ENCODE measurements at regions not wholly inside any gene's neighbourhood (a gene's known extent, or its start where the extent isn't known, plus 50 kb on each side); places are given as distances from the start of the nearest gene placed in this dataset.
"Not testable (repeated sequence)": the region's sequence is repeated elsewhere in the genome, so short reads cannot be mapped to it uniquely, and the experiment has no call there.

DNA sequence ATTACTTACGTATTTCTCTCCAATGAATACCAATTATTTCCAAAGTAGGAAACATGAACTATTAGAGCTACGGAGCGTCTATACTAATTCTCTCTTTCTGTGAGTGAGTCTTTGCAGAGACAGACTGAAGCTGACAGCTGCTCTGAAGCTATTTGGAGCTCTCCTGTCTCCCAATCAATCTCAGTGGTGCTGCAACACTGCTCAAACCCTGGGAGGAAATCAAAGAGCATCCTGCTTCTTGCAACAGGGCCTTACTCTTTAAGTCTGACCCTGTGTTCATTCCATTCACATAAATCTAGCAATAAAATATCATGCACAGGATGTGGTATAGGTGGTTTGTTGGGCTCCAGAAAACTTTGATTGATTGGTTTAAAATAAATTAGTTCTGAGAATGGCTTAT lies 685.7 kb upstream of the IGFBP3 start:
- no peak for DNase-seq

GRCh38 chr7:46604241-46604661 lies 683.2 kb upstream of the IGFBP3 start:
- DNase-seq: no peak

DNA sequence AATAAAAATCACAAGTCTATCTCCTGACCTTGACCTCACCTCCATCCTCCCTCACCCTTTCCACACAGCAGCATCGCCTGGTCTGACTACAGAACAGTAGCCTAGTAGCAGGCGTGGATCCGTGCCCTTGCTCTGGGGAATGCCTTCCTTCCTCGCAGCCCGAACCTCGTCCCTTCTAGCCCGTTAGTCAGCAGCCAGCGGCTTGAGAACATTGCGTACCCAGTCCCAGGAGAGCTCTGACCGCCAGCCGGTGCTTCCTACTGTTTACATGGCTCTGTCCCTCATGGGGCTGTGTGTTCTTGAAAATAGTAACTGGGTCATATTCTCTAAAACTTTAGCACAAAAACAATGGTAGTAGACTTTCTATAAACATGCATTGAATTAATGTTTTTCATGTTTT lies 682.7 kb upstream of the IGFBP3 start:
- DNase-seq: no peak

- DNase-seq: no peak
These were observed 682.3 kb upstream of the IGFBP3 start for GRCh38 chr7:46603296-46603752.

- DNase-seq: no peak
These were observed 679.3 kb upstream of the IGFBP3 start for GRCh38 chr7:46600340-46600739.

DNA sequence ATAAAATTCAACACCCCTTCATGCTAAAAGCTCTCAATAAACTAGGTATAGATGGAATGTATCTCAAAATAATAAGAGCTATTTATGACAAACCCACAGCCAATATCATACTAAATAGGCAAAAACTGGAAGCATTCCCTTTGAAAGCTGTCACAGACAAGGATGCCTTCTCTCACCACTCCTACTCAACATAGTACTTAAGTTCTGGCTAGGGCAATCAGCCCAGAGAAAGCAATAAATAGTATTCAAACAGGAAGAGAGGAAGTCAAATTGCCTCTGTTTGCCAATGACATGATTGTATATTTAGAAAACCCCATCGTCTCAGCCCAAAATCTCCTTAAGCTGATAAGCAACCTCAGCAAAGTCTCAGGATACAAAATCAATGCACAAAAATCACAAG lies 673.8 kb upstream of the IGFBP3 start:
- DNase-seq: not testable (repeated sequence)

- DNase-seq: not testable (repeated sequence)
These were observed 670.1 kb upstream of the IGFBP3 start for GRCh38 chr7:46590918-46591905.

DNA sequence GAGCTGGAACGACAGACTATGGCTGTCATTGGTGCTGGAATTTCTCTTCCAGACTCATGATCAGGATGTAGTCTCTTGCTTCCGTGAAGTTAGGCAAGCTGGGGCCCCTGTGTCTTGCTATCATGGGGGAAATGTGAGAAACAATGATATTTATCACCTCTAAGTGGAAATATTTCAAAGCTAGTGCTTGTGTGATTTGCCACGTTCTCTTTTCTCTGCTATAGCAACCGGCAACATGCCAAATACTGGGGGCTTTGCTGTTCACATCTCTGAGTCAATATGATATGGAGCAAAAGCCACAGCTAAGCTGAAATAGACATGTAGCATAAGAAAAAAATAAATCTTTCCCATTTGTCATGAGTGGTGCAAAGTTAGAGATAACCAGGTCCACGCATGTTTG lies 668.2 kb upstream of the IGFBP3 start:
- no peak for DNase-seq

DNA sequence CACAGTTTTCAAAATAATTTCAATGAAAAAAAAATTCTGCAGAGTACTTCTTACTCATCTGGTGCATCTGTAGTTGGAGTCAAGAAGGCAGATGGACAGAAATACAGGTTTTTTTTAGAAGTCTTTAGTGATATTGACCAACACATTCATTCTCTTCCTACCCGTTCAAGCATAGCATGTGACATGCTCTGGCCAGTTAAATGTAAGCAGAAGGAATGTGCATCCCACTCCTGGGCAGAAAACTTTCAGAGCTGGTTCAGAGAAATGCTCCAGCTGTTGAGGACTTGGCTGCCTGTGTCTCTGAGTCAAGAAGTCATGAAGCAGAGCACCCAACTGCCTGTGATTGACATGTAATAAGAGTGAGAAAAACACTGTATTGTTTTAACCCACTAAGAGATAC lies 665.3 kb upstream of the IGFBP3 start:
- no peak for DNase-seq

- no peak for DNase-seq
These were observed 662.6 kb upstream of the IGFBP3 start for GRCh38 chr7:46583656-46584055.

- DNase-seq: no peak
These were observed 660.2 kb upstream of the IGFBP3 start for GRCh38 chr7:46581268-46581667.

DNA sequence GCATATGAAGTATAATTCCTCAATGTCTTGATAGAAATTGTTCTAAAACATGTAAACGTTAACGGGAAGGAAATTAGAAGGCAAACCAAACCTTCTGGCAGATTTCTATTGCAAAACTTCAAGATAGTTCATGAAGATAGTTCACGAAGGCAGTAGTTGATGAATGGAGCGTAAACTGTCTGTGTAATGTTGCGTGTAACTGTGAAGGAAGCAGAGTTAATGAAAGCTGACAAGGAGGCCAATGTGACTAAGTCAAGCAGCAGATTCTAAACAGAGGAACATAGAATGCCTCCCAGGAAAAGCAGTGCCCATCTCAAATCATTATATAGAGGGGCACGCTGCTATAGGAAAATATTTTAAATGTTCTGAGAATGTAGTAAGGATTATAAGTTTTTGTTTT lies 659.7 kb upstream of the IGFBP3 start:
- DNase-seq: no peak

GRCh38 chr7:46577394-46577793 lies 656.3 kb upstream of the IGFBP3 start:
- DNase-seq: no peak

- no peak for DNase-seq
These were observed 655.9 kb upstream of the IGFBP3 start for GRCh38 chr7:46576950-46577349.

GRCh38 chr7:46572691-46573090 lies 651.6 kb upstream of the IGFBP3 start:
- DNase-seq: no peak

- DNase-seq: no peak
These were observed 650.9 kb upstream of the IGFBP3 start for GRCh38 chr7:46571996-46572395.

- DNase-seq: no peak
These were observed 648.0 kb upstream of the IGFBP3 start for GRCh38 chr7:46569133-46569465.

DNA sequence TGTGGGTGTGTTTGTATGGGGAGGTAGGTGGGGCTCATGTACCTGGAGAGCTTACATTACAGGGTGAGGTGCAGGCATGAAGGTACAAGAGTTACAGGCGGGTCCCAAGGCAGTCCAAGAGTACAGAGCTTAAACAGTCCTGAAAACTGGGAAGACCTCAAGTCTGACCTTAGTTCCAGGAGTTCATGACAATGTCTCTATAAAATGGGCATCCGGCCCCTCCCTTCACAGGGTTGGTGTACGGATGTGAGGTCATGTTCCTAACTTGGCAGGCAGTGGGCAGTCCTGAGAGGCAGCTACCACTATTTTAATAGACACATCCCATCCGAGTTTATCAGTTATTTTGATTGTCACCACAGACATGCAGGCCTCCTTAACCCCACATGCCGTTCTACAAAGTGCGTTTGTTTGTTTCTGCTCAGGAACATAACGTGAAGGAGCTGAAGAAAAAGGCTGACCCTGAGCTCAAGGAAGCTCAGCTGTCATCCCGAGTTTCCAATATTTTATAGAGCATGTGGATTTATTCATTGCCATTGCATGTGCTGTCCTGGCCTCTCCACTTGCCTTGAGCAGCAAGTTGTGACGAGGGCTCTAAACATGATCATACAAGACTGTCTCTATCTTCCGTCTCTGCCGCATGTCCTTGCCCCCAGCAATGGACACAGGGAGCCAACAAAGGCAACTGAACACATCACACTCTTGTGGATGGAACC lies 647.5 kb upstream of the IGFBP3 start:
- no peak for DNase-seq

DNA sequence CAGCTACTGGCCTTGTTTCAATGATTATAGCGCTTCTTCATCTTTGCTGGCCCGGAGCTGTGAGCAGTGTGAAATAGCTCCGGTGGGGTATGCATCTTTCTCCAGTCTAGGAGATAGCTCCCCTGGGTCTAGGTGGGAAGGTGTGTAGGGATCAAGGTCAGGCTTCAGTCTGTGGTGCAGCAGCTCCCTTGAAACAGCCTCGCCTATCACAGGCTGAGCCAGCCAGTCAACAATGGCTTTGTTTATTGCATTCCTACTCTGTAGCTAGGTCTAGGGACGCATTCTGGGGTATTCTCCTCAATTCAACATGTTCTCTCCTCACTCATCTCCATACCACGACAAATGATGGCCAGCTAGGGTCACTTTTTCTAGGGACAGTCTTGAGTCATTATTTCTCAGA lies 646.8 kb upstream of the IGFBP3 start:
- no peak for DNase-seq

DNA sequence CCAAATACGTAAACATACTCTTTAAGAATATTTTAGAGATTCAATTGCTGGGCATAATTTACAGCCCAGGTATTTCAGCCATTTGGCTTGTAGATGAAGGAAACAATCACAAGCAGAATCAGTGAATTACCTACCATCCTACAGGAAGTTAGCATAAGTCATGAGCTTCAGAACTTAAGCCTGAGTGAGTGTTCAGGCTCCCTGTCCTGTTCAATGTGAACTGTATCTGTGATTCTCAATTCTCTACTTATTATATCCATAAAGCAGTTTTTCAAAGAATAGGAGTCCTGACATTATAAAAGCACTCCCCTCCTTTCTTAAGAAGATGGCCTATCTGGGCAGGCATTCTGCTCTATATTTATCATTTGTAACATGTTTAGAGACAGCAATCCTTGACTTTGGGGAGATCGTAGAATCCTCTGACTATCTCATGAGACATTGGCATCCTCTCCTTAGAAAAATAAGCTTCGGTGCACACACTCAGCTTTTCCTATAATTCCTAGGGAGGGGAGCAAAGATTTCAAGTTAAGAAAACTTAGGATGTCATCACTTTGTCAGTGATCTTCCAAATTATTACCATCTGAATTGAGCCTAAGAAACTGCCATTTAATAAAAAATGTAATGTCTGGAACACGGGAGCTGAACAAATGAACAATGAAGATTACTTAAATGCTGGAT lies 645.2 kb upstream of the IGFBP3 start:
- no peak for DNase-seq

- no peak for DNase-seq
These were observed 644.4 kb upstream of the IGFBP3 start for GRCh38 chr7:46565253-46566096.

DNA sequence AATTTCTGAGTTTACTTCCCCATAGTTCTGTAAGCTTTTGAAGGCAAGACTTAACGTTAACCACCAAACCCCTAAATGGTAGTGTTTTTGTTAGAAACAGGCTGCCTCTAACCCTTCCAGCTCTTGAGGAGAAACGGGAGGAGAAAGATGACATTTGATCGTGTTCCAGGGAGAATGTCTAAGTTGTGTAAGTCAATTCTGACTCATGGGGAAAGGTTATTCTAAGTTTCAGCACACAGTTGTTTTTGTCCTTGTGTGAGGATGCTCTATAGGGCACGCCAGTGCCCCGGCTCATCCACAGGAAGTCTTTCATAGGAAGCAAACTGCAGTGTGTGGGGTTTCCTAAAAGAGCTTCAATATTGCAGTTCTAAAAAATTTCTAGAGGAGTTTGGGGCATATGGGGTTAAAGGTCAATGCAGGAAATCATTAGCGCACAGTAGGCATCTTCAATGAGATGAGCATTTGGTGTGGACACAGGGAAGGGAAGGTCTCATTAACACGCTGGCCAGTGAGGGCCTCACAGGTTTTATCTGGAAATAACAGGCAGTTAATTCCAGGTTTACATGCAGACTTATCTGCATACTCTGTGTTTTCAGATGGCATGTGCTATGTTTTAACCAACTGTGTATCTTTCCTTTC lies 638.2 kb upstream of the IGFBP3 start:
- no peak for DNase-seq
